Transverse colon (tissue), 4 donors: ENCODE measurements at regions not wholly inside any gene's neighbourhood (a gene's known extent, or its start where the extent isn't known, plus 50 kb on each side); places are given as distances from the start of the nearest gene placed in this dataset.

Experiments
- DNase-seq: peaks from one replicate; pipeline ENCODE4 v3.0.0-alpha.2; 2019
- H3K27ac ChIP-seq, 4 donors: fragments of 200-600 bp; sonication (generic); 2 replicates each; pipeline ENCODE4 v1.5.1; 2016 to 2018; ENCODE audit warnings: inconsistent platforms in 4 of 4
- H3K27me3 ChIP-seq: fragments of 200-600 bp; sonication (generic); 2 replicates; pipeline ENCODE4 v1.5.1; 2017; ENCODE audit warnings: inconsistent platforms
- H3K36me3 ChIP-seq, 4 donors: fragments of 200-600 bp; sonication (generic); 2 replicates each; pipeline ENCODE4 v1.5.1; 2017 to 2019; ENCODE audit warnings: inconsistent platforms in 4 of 4
- H3K4me1 ChIP-seq, 4 donors: fragments of 200-600 bp; sonication (generic); 2 replicates each; pipeline ENCODE4 v1.5.1; 2017 to 2020; ENCODE audit warnings: inconsistent platforms in 4 of 4
- H3K4me3 ChIP-seq, 4 donors: fragments of 200-600 bp; sonication (generic); 1 replicate in 1 of 4; 2 replicates in 3 of 4; pipeline versions ENCODE4 v1.5.1 to v1.6.1; 2017 to 2019; ENCODE audit warnings: inconsistent platforms in 4 of 4
- H3K9me3 ChIP-seq, 2 donors: fragments of 200-600 bp; sonication (generic); 2 replicates each; pipeline ENCODE4 v1.5.1; 2017 to 2019; ENCODE audit warnings: inconsistent platforms in 2 of 2
- CTCF ChIP-seq, 5 experiments: fragments of 200-600 bp in 3 of 5; fragments of 450-650 bp in 2 of 5; sonication (generic) in 3 of 5; IDR thresholded peaks; 1 replicate in 2 of 5; 2 replicates in 3 of 5; pipeline ENCODE4 v1.5.1; 2016 to 2017; ENCODE audit warnings: antibody characterized with exemption in 5 of 5, inconsistent platforms in 3 of 5, mild to moderate bottlenecking in 2 of 5, moderate library complexity in 1 of 5
- EP300 ChIP-seq: sonication (generic); formaldehyde crosslinking; IDR thresholded peaks from one replicate; pipeline ENCODE4 v1.6.1; 2017; ENCODE audit warnings: antibody characterized with exemption, low read depth
- POLR2A ChIP-seq: fragments of 450-650 bp; IDR thresholded peaks from one replicate; pipeline ENCODE4 v1.6.1; 2016; ENCODE audit warnings: antibody characterized with exemption, mild to moderate bottlenecking, moderate library complexity
- POLR2AphosphoS5 ChIP-seq, 3 donors: sonication (generic); formaldehyde crosslinking; IDR thresholded peaks; one replicate each; pipeline ENCODE4 v1.6.1; 2016; ENCODE audit warnings: antibody characterized with exemption in 3 of 3
- WGBS, 2 donors: methylation state at CpG; one replicate each; pipeline ENCODE4 v1.1.5; 2018; ENCODE audit warnings: low coverage in 1 of 2; 5-methylcytosine and 5-hydroxymethylcytosine counted together
- in situ Hi-C, 4 donors: fragments of 200-750 bp; cut with MboI; loops; one replicate each; pipeline versions ENCODE4 v1.15.0 to v1.15.1; 2017; ENCODE audit warnings: low sequenced_read_pairs in 3 of 4, low pct_ligation_motif_present in 1 of 4, low pct_unique_long_range_greater_than_20kb in 1 of 4
- intact Hi-C: fragments of 100-400 bp; cut with DNase I; formaldehyde crosslinking; loops from one replicate; pipeline ENCODE4 v1.15.1; 2023; ENCODE audit warnings: low total_unique reads

GRCh38 chr14:89485264-89485663, 68.2 kb upstream of the FOXN3 start:
- H3K36me3 ChIP-seq = no peaks in the 10 kb centered on the region
- H3K4me1 ChIP-seq = peaks cover 0 to 5% (median 2%) of the 10 kb centered on the region in 4 donors
- in situ Hi-C loops (no loop called here), intact Hi-C loops (no loop called here)
- H3K27ac ChIP-seq = no peak overlapping the region
- WGBS, 2 donors = 82% methylated on average over 2 of the region's 2 CpGs; no CpG with 5 or more reads in 1 of the 2 donors
- TF ChIP-seq POLR2A (no peak), POLR2AphosphoS5 (IDR thresholded peaks at IDR 0.05) (no peak), CTCF (IDR thresholded peaks at IDR 0.05) (no peak), EP300 (no peak)
- DNase-seq = no peak
- H3K4me3 ChIP-seq = no peak overlapping the region
- H3K9me3 ChIP-seq = no peaks in the 10 kb centered on the region
- no peaks in the 10 kb centered on the region for H3K27me3 ChIP-seq

- peaks cover 0 to 2% (median 0%) of the 10 kb centered on the region in 4 donors for H3K36me3 ChIP-seq
- no peak for DNase-seq
- no peaks in the 10 kb centered on the region for H3K27me3 ChIP-seq
- no peaks in the 10 kb centered on the region for H3K9me3 ChIP-seq
- peaks cover 0 to under 1% (median 0%) of the 10 kb centered on the region in 4 donors for H3K4me1 ChIP-seq
- H3K27ac ChIP-seq = no peak overlapping the region
- intact Hi-C loops (no loop called here), in situ Hi-C loops (no loop called here)
- WGBS, 2 donors = 95% methylated on average over 4 to 9 of the region's 9 CpGs
- TF ChIP-seq EP300 = no peak
- TF ChIP-seq POLR2AphosphoS5 (IDR thresholded peaks at IDR 0.05) = no peak
- no peak for TF ChIP-seq CTCF (IDR thresholded peaks at IDR 0.05)
- no peak for TF ChIP-seq POLR2A
- H3K4me3 ChIP-seq = no peak overlapping the region
Measured at GRCh38 chr14:89484051-89484844, 67.2 kb upstream of the FOXN3 start.

- DNase-seq = no peak
- 85% methylated on average over 11 of the region's 11 CpGs; no CpG with 5 or more reads in 1 of the 2 donors for WGBS, 2 donors
- Histone ChIP-seq H3K36me3 (peaks cover 0 to 2% (median 0%) of the 10 kb centered on the region in 4 donors), H3K9me3 (no peaks in the 10 kb centered on the region), H3K27ac (no peak overlapping the region), H3K4me1 (peaks cover 0 to 4% (median 2%) of the 10 kb centered on the region in 4 donors), H3K27me3 (no peaks in the 10 kb centered on the region), H3K4me3 (no peak overlapping the region)
- in situ Hi-C loops = no loop called here
- TF ChIP-seq POLR2AphosphoS5 (IDR thresholded peaks at IDR 0.05) = no peak
- no peak for TF ChIP-seq POLR2A
- no peak for TF ChIP-seq EP300
- TF ChIP-seq CTCF (IDR thresholded peaks at IDR 0.05) = no peak
- intact Hi-C loops = no loop called here
Measured at GRCh38 chr14:89481196-89481595, 64.2 kb upstream of the FOXN3 start.

- no peak for DNase-seq
- Histone ChIP-seq H3K9me3 (no peaks in the 10 kb centered on the region), H3K27me3 (no peaks in the 10 kb centered on the region), H3K4me1 (peaks cover 0 to 4% (median 2%) of the 10 kb centered on the region in 4 donors), H3K36me3 (peaks cover 0 to 2% (median 0%) of the 10 kb centered on the region in 4 donors), H3K4me3 (no peak overlapping the region), H3K27ac (no peak overlapping the region)
- intact Hi-C loops (no loop called here), in situ Hi-C loops (no loop called here)
- 96 to 100% methylated on average over 1 to 6 of the region's 6 CpGs for WGBS, 2 donors
- TF ChIP-seq EP300 (no peak), POLR2AphosphoS5 (IDR thresholded peaks at IDR 0.05) (no peak), POLR2A (no peak), CTCF (IDR thresholded peaks at IDR 0.05) (no peak)
Measured at GRCh38 chr14:89480278-89480677, 63.2 kb upstream of the FOXN3 start.
